ENCODE measurements at regions not wholly inside any gene's neighbourhood (a gene's known extent, or its start where the extent isn't known, plus 50 kb on each side); places are given as distances from the start of the nearest gene placed in this dataset.

- TF ChIP-seq CTCF (IDR thresholded peaks at IDR 0.05) = no peak
- no peak for TF ChIP-seq POLR2A (IDR thresholded peaks at IDR 0.05)
These were observed 622.3 kb downstream of the DIPK2A start for GRCh38 chr3:144593881-144594280.

Data from sigmoid colon (tissue), 3 donors.